ENCODE measurements at regions not wholly inside any gene's neighbourhood (a gene's known extent, or its start where the extent isn't known, plus 50 kb on each side); places are given as distances from the start of the nearest gene placed in this dataset.

DNA sequence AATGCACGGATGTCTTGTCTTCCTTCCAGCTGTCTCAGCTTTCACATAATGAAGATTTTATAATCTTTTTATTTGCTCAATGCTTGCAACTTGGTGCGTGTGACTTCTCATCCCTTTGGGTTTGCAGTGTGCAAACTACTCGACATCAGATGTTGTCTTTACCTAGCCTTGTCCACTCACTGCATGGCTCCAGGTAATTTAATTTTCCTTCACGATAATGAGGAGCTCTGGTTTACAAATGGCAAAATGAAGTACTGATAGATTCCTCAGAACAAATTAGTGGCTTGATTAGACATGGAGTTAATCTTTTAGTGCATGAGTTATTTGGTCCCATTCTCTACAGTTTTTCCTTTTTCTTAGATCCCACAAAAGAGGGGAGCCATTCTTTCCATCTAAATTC is 603.0 kb downstream of the CCDC171 start:
- H3K27ac ChIP-seq (ENCODE audit: control insufficient read depth, insufficient read depth, low read length), result no peak overlapping the region
- FAIRE-seq (no peak), DNase-seq (ENCODE audit: low read depth, low spot score) (no peak)
- no peaks in the 10 kb centered on the region for H3K9me1 ChIP-seq (ENCODE audit: control insufficient read depth, extremely low read depth, insufficient read depth, low read length)
- H3K36me3 ChIP-seq (ENCODE audit: control insufficient read depth in 2 of 2, extremely low read depth in 1 of 2, insufficient read depth in 2 of 2, low read length in 2 of 2), result no peaks in the 10 kb centered on the region
- no peaks in the 10 kb centered on the region for H3K9me3 ChIP-seq (ENCODE audit: control insufficient read depth, low read depth, low read length)
- H3K4me3 ChIP-seq (ENCODE audit: control insufficient read depth in 2 of 3, extremely low read depth in 1 of 3, insufficient read depth in 2 of 3, low read depth in 1 of 3, low read length in 3 of 3), result no peak overlapping the region
- H3K9ac ChIP-seq (ENCODE audit: control insufficient read depth, extremely low read depth, insufficient read depth, low read length), result no peak overlapping the region
- TF ChIP-seq EZH2 (IDR thresholded peaks at IDR 0.05; ENCODE audit: low read length), result no peak
- TF ChIP-seq, protein P1, sequence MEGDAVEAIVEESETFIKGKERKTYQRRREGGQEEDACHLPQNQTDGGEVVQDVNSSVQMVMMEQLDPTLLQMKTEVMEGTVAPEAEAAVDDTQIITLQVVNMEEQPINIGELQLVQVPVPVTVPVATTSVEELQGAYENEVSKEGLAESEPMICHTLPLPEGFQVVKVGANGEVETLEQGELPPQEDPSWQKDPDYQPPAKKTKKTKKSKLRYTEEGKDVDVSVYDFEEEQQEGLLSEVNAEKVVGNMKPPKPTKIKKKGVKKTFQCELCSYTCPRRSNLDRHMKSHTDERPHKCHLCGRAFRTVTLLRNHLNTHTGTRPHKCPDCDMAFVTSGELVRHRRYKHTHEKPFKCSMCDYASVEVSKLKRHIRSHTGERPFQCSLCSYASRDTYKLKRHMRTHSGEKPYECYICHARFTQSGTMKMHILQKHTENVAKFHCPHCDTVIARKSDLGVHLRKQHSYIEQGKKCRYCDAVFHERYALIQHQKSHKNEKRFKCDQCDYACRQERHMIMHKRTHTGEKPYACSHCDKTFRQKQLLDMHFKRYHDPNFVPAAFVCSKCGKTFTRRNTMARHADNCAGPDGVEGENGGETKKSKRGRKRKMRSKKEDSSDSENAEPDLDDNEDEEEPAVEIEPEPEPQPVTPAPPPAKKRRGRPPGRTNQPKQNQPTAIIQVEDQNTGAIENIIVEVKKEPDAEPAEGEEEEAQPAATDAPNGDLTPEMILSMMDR (optimal IDR thresholded peaks at IDR 0.05 in 1 of 3, IDR thresholded peaks at IDR 0.05 in 1 of 3, conservative IDR thresholded peaks at IDR 0.05 in 1 of 3; ENCODE audit: extremely low read depth in 1 of 3, insufficient read depth in 2 of 3, low read length in 3 of 3), result no peak
- H3K27me3 ChIP-seq (ENCODE audit: control insufficient read depth, extremely low read depth, insufficient read depth, low read length), result no peaks in the 10 kb centered on the region
- dilution Hi-C loops (cut with MboI; ENCODE audit: extremely low pct_ligation_motif_present, low sequenced_read_pairs), result no loop called here
- H3K79me2 ChIP-seq (ENCODE audit: control insufficient read depth, insufficient read depth, low read length), result no peaks in the 10 kb centered on the region
- H4K20me1 ChIP-seq (ENCODE audit: control insufficient read depth, extremely low read depth, insufficient read depth, low read length), result no peaks in the 10 kb centered on the region
- H3K4me2 ChIP-seq (ENCODE audit: control insufficient read depth, extremely low read depth, insufficient read depth, low read depth, low read length), result no peak overlapping the region
- H2AFZ ChIP-seq (ENCODE audit: control insufficient read depth, low read length), result no peak overlapping the region
- peaks cover 16% of the 10 kb centered on the region for H3K4me1 ChIP-seq (ENCODE audit: control insufficient read depth, extremely low read depth, insufficient read depth, low read length)

- no peak for DNase-seq (ENCODE audit: low read depth, low spot score)
- Histone ChIP-seq H3K4me1 (ENCODE audit: control insufficient read depth, extremely low read depth, insufficient read depth, low read length) (peaks cover 10% of the 10 kb centered on the region), H3K9me1 (ENCODE audit: control insufficient read depth, extremely low read depth, insufficient read depth, low read length) (no peaks in the 10 kb centered on the region), H3K36me3 (ENCODE audit: control insufficient read depth in 2 of 2, extremely low read depth in 1 of 2, insufficient read depth in 2 of 2, low read length in 2 of 2) (no peaks in the 10 kb centered on the region), H3K4me3 (ENCODE audit: control insufficient read depth in 2 of 3, extremely low read depth in 1 of 3, insufficient read depth in 2 of 3, low read depth in 1 of 3, low read length in 3 of 3) (no peak overlapping the region), H3K27me3 (ENCODE audit: control insufficient read depth, extremely low read depth, insufficient read depth, low read length) (no peaks in the 10 kb centered on the region), H3K4me2 (ENCODE audit: control insufficient read depth, extremely low read depth, insufficient read depth, low read depth, low read length) (no peak overlapping the region), H3K9ac (ENCODE audit: control insufficient read depth, extremely low read depth, insufficient read depth, low read length) (no peak overlapping the region), H2AFZ (ENCODE audit: control insufficient read depth, low read length) (no peak overlapping the region), H4K20me1 (ENCODE audit: control insufficient read depth, extremely low read depth, insufficient read depth, low read length) (no peaks in the 10 kb centered on the region), H3K9me3 (ENCODE audit: control insufficient read depth, low read depth, low read length) (no peaks in the 10 kb centered on the region), H3K27ac (ENCODE audit: control insufficient read depth, insufficient read depth, low read length) (no peak overlapping the region), H3K79me2 (ENCODE audit: control insufficient read depth, insufficient read depth, low read length) (no peaks in the 10 kb centered on the region)
- dilution Hi-C loops (cut with MboI; ENCODE audit: extremely low pct_ligation_motif_present, low sequenced_read_pairs), result no loop called here
- FAIRE-seq, result no peak
- TF ChIP-seq, protein P1 (optimal IDR thresholded peaks at IDR 0.05 in 1 of 3, IDR thresholded peaks at IDR 0.05 in 1 of 3, conservative IDR thresholded peaks at IDR 0.05 in 1 of 3; ENCODE audit: extremely low read depth in 1 of 3, insufficient read depth in 2 of 3, low read length in 3 of 3), result no peak
- no peak for TF ChIP-seq EZH2 (IDR thresholded peaks at IDR 0.05; ENCODE audit: low read length)
Measured at GRCh38 chr9:16157216-16157615, 604.4 kb downstream of the CCDC171 start.
